ENCODE measurements at regions not wholly inside any gene's neighbourhood (a gene's known extent, or its start where the extent isn't known, plus 50 kb on each side); places are given as distances from the start of the nearest gene placed in this dataset.
"Not testable (repeated sequence)": the region's sequence is repeated elsewhere in the genome, so short reads cannot be mapped to it uniquely, and the experiment has no call there.

DNA sequence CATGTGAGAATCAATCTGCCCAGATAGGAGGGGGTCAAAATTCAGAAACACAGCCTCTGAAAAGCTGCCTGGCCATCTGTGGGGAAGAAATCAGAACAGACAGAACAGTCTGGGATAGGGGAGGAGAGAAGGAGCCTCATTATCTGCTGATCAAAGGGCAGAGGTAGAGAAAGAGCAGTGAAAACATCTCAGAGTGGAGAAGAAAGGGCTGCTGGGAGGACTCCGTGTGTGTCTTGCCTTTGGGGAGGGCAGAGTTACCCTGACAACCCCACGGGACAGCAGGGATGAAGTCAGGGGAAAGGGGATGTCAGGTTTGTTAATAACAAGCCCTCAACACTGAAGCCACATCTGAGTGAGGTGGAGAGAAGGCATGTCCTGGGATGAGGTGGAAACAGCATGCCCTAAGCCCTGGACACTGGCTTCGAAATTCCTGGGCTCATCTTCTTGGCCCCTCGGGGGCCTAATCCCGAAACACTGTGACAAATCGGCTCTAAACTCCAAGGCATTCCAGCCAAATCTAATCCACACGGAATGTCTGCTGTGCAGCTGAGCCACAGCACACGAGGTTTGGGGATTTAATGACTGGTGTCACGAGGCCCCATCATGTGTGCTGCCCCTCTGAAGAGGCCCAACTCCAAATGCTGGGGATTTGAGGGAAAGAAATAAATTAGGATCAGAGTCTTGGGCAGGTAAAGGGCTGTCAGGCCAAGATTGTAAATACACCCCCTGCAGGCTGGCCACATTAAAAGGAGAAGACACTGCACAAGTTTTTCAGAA lies 82.8 kb upstream of the FGFR2 start:
- TF ChIP-seq, protein P1, sequence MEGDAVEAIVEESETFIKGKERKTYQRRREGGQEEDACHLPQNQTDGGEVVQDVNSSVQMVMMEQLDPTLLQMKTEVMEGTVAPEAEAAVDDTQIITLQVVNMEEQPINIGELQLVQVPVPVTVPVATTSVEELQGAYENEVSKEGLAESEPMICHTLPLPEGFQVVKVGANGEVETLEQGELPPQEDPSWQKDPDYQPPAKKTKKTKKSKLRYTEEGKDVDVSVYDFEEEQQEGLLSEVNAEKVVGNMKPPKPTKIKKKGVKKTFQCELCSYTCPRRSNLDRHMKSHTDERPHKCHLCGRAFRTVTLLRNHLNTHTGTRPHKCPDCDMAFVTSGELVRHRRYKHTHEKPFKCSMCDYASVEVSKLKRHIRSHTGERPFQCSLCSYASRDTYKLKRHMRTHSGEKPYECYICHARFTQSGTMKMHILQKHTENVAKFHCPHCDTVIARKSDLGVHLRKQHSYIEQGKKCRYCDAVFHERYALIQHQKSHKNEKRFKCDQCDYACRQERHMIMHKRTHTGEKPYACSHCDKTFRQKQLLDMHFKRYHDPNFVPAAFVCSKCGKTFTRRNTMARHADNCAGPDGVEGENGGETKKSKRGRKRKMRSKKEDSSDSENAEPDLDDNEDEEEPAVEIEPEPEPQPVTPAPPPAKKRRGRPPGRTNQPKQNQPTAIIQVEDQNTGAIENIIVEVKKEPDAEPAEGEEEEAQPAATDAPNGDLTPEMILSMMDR (IDR thresholded peaks at IDR 0.05; ENCODE audit: extremely low read depth, missing control alignments): no peak
- DNase-seq (ENCODE audit: low spot score): no peak

DNA sequence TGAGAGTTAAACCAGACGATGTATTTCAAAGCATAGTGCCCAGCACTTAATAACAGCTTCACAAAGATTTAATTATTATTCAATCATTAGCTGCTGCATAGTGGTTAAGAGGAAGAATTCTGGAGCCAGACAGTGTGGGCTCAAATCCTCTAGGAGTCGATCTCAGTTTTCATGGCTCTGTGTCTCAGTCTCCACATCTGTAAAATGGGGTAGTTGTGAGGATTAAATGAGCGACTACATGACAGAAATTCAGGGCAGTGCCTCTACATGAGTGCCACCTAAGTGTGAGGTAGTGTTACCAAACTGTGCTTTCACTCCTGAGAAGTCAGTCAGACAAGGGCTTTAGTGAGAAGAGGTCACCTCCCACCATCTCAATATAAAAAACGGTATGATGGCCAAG lies 81.7 kb upstream of the FGFR2 start:
- TF ChIP-seq, protein P1 (IDR thresholded peaks at IDR 0.05; ENCODE audit: extremely low read depth, missing control alignments): no peak
- no peak for DNase-seq (ENCODE audit: low spot score)

DNA sequence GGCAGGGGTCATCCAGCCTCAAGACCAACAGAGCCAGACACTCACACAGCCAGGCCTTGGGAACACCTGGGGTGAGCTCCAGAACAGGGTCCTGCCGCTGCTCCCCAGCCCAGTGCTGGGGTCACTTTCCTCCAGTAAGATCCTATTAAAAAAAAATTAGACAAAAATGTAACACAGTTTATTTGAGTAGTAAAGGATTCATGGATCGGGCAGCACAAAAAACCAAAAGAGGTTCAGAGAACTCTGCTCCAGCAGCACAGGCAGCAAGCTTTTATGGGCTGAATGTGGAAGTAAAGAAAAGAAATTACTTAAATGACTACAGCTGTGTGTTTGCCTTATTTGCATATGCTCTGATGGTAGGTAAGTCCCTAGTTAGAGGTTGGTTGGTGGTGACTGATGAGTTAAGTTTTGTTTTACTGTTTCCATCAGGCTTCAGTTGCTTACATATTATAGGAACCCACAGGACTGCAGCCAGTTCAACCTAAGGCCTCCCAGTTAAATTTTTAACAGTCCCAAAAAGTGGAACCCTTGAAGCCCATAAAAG lies 80.5 kb upstream of the FGFR2 start:
- DNase-seq (ENCODE audit: low spot score): no peak
- TF ChIP-seq, protein P1 (IDR thresholded peaks at IDR 0.05; ENCODE audit: extremely low read depth, missing control alignments): no peak

DNA sequence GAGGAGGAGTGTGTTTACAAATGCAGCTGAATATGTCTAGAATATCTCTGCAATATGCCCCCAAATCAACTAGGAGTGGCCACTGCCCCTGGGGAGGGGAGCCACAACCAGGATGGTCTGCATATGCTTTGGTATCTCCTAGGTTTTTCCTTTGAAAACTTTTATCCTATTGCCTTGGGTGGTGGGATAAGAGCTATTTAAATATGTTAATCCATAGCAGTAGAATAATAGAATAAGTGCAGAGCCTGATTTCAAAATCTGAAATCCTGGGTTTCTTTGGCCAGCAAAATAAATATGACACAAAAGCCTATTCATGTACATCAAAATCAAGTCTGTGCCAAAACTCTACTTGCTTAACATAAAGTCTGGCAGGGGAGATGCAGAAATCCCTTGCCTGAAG lies 79.6 kb upstream of the FGFR2 start:
- TF ChIP-seq, protein P1 (IDR thresholded peaks at IDR 0.05; ENCODE audit: extremely low read depth, missing control alignments): no peak
- no peak for DNase-seq (ENCODE audit: low spot score)

DNA sequence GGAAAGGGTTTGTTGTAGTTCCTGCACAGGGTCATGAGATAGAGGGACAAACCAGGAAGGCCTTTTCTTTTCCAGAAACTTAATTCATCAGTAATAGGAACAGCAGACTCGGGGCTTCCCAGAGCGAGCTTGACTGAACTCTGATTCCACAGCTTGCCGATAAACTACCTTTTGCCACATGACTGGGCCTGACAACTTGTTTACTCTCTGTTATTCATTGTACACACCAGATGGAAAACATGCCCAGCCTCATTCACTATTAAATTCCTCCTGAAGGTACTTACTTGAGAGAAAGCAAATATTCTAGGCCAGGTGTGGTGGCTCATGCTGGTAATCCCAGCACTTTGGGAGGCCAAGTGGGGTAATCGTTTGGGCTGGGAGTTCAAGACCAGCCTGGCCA lies 77.1 kb upstream of the FGFR2 start:
- no peak for DNase-seq (ENCODE audit: low spot score)
- TF ChIP-seq, protein P1 (IDR thresholded peaks at IDR 0.05; ENCODE audit: extremely low read depth, missing control alignments): no peak

DNA sequence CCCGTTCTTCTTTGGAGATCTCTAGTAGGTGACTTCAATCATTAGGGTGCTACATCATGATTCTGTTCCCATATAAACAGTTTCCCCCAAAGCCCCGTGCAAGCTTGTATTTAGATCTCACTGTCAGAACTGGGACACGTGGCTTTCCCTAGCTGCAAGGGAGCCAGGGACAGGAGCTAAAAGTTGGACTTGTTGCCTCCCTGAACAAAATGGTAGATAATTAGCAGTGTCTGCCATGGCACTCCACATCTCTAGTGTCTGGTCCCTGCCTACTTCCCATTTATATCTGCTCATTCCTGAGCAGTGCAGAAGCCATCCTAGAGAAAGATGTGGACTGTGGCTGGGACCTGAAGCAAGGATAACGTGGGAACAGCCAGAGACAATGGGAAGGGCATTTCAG lies 76.6 kb upstream of the FGFR2 start:
- no peak for DNase-seq (ENCODE audit: low spot score)
- TF ChIP-seq, protein P1 (IDR thresholded peaks at IDR 0.05; ENCODE audit: extremely low read depth, missing control alignments): no peak

DNA sequence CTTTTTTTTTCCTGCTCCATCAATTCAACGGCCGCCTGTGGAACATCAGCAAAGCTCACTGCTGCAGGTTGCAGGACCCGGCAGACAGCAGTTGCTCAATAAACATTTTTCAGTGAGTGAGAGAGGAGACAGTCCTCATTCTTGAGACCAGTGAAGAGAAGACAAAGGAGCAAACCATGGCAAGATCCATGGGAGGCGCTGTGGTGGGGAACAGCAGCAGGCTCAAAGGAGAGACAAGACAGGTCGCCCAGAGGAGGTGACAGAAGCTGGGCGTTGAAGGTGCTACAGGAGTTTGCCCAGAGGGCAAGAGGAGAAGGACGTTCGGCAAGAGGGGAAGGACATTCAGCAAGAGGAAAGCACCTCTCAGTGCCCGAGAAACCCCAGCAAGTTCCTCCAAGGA lies 74.5 kb upstream of the FGFR2 start:
- TF ChIP-seq, protein P1 (IDR thresholded peaks at IDR 0.05; ENCODE audit: extremely low read depth, missing control alignments): no peak
- DNase-seq (ENCODE audit: low spot score): no peak

DNA sequence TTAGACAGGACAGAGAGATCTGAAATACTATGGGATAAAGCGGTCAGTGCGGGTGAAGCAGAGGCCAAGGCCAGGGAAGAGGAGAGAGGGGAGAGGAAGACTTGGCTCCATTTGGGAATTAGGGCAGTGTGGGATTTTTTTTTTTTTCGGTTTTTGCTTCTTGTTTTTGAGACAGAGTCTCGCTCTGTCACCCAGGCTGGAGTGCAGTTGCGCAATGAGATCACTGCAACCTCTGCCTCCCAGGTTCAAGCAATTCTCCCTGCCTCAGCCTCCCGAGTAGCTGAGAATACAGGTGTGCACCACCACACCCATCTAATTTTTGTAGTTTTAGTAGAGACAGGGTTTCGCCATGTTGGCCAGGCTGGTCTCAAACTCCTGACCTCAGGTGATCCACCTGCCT lies 71.6 kb upstream of the FGFR2 start:
- not testable (repeated sequence) for DNase-seq (ENCODE audit: low spot score)

All from GM20000 (cell line).